Ecto neural progenitor cell (in vitro differentiated cells): ENCODE measurements at regions not wholly inside any gene's neighbourhood (a gene's known extent, or its start where the extent isn't known, plus 50 kb on each side); places are given as distances from the start of the nearest gene placed in this dataset.
"Not testable (repeated sequence)": the region's sequence is repeated elsewhere in the genome, so short reads cannot be mapped to it uniquely, and the experiment has no call there.

Experiments
- DNase-seq: peaks from one replicate; pipeline ENCODE4 v3.0.0-alpha.2; 2018; ENCODE audit warnings: low spot score

DNA sequence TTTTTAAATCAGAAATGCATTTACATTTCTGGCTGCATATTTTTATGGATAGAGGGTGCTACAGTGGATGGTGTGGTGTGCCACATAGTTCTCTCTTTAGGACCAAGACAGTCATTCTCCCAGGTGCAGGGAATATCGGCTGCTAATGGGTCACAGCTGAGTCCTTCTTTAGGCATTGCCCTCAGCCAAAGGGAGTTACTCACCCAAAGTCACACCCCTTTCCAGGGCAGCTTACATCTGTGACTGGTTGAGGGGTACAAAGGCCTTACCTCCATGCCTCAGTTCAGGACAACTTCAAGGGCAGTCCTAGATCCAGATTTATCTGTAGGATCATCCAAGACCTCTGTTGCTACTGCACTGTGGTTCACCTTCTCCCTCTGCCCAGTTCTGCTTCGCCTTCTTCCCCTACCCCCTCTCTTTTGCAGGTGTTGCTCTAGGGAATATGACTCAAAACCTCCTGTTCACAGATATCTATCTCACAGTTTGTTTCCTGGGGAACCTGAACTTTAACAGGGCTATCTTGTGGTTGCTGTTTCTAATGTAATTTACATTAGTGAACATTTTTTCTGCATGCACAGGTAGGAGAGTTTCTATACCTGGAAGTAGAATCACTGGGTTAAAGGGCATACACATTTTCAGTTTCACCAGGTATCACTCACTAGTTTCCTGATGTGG, 413.9 kb downstream of the RPS6KC1 start:
- no peak for DNase-seq

DNA sequence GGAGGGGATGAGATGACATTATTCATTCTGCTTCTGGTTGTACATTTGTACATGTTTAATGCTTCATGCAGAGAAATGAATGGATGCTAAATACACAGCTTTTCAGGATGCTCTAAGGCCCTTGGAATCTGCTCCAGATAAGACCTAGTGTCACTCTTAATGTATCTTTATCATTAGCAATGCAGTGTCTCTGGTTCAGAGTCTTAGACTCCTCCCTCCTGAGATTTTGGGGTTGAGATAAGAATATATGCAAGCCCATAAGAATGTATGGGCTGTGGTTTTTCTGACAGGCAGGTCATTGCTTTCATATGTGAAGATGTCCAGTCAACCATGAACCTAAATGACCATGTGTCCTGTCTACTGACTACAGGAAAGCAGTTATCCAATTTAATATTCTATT, 415.5 kb downstream of the RPS6KC1 start:
- no peak for DNase-seq

DNA sequence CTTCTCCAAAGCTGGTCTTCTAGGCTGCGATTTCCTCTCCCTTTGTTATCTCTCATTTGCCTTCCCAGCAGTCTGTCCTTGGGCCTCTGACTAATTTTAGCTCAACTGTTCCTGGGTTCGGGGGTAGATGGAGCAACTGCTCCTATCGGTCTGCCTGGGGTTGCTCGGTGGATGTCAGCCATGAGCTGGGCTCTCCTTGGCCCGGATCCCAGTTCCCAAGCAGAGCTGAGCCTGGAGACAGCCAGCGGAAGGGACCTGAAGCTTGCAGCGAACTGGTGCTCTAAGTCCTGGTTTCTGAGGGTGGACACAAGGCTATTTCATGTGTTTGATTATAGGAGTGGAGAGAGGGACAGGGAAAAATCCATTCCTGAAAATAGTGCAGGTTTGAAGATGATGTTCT, 423.0 kb downstream of the RPS6KC1 start:
- DNase-seq: no peak

DNA sequence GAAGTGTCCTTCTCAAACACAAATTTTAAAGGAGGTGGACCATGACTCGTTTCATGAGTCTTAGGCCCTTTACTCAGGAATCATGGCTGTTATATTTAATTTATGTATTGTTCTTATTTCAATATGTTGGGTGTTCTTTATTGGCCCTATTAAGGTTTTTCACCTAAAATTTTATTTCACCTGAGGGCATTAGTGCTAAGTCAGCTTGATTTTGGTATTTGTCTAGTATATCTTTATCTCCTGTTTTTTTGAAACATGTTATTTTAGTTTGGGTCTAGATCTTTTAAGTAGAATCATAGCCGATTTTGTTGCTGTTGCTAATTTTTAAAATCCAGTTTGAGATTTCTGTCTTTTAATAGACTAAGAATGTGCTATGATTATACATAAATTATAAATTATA, 430.4 kb downstream of the RPS6KC1 start:
- DNase-seq: no peak

DNA sequence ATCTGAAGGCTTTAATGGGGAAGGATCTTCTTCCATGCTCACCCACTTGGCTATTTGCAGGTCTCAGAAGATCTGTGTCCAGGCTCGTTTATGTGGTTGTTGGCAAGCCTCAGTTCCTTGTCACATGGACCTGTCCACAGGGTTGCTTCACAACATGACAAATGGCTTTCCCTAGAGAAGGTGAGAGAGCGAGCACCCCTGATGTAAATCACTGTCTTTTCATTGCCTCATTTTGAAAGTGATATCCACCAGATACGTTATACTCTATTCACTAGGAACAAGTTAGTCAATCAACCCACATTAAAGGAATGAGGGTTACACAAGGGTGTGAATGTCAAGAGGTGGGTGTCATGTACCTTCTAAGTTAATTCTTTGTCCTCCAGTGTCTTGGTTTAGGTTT, 433.3 kb downstream of the RPS6KC1 start:
- no peak for DNase-seq

DNA sequence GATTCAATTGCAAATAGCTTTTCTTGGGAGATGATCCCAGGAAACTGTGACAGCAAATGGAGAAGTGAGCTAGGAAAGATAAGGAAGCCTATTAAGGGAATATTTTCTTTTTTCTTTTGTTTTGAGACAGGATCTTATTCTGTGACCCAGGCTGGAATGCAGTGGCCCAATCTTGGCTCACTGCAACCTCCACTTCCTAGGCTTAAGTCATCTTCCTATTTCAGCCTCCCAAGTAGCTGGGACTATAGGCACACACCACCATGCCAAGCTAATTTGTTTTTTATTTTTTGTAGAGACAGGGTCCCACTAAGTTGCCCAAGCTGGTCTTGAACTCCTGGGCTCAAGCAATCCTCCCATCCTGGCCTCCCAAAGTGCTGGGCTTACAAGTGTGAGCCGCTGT, 433.7 kb downstream of the RPS6KC1 start:
- DNase-seq: no peak

DNA sequence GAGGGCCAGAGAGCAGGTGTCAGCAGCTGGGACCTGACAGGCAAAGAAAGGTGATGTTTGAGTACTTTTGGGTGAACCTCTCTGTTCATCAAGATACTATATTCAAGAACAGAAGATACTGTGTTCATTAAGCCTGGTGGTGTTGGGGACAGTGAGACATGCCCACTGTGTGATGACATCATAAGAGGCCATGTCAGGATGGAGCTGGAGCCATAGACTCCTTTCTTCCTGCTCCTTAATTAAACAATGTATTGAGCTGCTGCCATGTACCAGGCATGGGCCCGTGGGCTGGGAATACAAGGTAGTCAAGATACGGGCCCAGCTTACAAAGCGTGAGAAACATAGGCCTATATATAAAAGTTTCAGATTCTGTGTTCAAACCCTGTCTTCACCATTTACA, 435.4 kb downstream of the RPS6KC1 start:
- no peak for DNase-seq

DNA sequence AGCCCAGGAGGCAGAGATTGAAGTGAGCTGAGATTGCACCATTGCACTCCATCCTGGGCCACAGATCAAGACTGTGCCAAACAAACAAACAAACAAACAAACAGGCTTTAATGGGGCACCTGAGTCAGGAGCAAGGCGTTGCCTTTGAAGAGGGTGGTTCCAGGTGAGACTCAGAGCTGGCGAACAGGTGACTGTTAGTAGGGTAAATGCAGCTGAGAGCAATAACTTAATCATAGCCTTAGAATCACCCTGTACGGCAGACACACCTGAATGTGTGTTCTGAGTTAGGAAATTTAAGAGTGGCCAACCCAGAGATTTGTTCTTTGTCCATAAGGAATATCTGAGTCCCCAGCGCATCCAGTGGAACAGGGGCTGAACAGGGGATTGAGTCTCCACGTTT, 440.4 kb downstream of the RPS6KC1 start:
- DNase-seq: no peak

DNA sequence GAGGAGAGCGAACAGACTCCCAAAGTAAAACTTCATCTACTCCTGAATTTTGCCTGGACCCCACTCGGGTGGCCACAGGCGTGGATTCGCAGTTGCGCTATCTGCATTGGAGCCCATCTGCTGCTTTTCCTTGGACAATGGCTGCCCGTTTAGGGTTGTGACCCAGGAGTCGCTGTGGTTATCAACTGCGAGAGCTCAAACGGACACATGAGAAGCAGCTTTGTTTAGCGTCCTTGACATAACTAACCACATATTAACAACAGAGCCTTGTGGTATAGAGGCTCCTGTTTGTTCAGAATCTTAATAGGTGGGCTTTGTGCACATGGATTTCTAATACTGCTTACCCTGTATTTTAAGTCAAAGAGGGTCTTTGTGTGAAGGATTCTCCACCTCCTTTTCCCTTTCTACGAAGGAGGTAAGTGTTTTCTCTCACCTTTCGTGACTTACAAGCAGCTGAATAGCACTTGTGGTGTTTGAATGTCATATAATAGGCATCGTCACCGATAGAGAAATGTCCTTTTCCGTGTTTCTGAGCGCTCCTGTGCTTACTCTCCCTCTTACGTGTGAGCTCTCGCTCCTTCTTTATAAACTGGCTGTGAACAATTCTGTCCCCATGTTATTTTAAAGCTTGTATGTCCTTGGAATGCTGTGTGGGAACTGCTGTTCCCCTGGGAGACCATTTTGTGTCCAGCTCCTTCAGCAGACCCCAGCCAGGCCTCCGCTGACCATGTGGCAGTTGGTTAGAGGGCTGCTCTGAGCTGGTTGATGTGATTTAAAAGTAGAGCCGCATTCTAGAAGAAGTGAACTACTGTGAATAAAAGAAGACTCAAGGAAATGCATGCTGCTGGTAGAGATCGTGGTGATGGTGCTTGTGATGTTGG, 441.4 kb downstream of the RPS6KC1 start:
- no peak for DNase-seq

DNA sequence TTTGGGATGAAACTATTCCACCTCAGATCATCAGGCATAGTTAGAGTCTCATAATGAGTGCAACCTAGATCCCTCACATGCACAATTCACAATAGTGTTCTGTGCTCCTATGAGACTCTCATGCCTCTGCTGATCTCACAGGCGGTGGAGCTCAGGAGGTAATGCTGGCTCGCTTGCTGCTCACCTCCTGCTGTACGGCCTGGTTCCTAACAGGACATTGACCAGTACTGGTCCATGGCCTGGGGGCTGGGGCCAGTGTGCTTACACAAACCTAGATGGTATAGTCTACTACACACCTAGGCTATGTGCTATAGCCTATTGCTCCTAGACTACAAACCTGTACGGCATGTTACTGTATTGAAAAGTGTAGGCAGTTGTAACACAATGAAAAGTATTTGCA, 448.4 kb downstream of the RPS6KC1 start:
- no peak for DNase-seq

DNA sequence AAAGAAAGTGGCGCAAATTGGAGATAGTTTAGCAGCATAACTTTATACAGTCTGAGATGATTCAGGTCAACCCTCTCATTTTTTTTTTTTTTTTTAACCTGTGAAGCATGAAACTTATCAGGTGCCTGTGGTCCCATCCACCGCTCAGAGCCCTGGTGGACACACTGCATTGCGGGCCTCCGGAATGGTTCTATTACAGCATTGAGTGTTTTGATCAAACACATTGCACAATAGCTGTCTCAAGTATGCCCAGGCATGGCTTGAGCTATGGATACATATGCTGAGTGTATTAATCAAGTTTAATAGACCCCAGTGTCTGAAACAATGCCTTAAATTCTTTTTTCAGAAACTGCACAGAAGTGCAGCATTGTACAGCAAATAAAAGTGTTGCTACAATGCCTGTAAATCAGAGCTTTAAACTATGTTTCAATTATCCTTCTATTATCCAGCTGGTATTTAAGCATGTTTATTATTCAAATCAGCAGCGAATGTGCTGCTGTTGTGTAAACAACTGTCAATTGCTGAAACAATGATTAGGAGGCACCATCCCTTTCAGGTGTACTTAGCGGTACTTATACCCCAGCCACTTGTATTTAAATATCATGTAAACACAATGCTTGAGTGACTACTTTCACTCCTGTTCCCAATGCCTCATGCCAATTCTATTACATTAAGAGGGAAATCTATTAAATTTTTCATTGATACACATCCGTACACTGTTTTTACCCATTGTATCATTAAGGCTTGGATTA, 456.6 kb downstream of the RPS6KC1 start:
- DNase-seq: no peak

DNA sequence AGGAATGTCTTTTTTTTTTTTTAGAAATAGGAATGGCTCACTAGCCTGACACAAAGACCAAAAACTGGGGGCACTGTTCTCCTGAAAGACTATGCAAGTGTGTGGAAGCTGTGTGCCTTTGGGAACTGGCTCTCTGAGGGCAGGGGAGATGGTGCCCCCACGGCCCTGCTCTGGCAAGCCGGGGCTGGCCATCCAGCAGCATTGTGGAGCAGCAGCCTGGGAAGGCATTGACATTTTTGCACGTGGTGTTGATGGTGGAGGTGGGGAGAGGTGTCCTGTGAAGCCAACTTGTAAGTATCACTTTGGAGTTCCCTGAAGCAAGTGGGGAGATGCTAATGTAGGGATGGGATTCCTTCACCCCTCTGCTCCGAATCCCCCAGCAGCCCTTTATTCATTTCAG, 460.1 kb downstream of the RPS6KC1 start:
- DNase-seq: no peak

DNA sequence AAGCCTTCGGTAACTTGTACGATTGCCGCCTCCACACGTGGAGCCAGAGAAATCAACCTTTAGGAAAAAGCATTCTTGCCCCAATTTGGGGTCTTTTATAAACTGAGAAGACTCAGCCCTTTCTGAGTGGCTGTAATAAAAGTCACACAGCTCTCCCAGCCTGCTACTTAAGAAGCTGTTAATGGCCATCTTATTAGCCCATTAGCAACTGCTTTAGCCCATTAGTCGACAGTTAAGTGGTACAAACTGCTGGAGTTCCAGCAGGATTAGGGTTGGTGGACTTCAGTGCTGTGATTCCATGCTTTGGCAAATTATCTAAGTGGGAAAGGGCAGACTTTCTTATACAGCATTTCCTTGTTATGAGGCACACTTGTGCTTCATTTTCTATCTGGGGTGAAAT, 461.3 kb downstream of the RPS6KC1 start:
- no peak for DNase-seq

DNA sequence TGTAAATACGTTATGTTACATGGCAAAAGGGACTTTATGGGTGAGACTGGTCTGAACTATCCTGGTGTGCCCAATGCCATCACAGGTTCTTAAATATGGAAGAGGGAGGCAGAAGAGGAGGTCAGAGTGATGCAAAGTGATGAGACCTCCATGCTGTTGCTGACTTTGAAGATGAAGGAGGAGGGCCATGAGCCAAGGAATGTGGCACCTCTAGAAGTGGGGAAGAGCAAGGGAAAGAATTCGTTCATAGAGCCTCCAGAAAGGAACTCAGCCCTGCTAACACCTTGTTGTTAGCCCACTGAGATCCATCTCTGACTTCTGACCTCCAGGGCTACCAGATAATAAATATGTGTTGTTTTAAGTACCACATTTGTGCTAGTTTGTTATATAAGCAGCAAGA, 462.0 kb downstream of the RPS6KC1 start:
- DNase-seq: no peak

DNA sequence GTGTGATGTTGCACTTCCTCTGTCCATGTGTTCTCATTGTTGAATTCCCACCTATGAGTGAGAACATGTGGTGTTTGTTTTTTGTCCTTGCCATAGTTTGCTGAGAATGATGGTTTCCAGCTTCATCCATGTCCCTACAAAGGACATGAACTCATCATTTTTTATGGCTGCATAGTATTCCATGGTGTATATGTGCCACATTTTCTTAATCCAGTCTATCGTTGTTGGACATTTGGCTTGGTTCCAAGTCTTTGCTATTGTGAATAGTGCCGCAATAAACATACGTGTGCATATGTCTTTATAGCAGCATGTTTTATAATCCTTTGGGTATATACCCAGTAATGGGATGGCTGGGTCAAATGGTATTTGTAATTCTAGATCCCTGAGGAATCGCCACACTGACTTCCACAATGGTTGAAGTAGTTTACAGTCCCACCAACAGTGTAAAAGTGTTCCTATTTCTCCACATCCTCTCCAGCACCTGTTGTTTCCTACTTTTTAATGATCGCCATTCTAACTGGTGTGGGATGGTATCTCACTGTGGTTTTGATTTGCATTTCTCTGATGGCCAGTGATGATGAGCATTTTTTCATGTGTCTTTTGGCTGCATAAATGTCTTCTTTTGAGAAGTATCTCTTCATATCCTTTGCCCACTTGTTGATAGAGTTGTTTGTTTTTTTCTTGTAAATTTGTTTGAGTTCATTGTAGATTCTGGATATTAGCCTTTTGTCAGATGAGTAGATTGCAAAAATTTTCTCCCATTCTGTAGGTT, 463.6 kb downstream of the RPS6KC1 start:
- not testable (repeated sequence) for DNase-seq

DNA sequence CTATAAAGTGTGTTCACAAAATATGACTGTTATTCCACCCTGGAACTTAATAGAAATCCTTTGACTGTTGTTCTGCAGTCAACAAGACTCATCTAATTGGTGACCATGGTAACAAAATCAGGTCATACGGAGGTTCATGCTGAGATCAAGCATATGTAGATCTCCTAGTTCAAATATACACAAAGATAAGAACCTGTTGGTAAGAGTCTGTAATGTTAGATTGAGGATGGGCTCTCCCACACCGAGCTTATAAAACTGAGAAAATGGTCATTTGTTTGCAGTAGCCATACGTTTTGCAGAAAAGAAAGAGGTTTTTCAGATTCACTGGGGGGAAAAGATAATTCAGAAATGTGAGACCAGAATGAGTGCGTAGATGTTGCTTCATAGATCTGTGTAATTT, 468.1 kb downstream of the RPS6KC1 start:
- no peak for DNase-seq

DNA sequence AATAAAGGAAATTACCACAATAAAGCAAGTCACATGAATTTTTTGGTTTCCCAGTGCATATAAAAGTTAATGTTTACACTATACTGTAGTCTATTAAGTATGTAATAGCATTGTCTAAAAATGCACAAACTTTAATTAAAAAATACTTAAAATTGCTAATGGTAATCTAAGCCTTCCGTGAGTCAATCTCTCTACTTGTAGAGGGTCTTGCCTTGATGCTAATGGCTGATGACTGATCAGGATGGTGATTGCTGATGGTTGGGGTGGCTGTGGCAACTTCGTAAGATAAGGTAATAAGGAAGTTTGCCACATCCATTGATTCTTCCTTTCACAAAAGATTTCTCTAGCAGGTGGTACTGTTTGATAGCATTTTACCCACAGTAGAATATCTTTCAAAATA, 466.6 kb upstream of the PROX1 start:
- DNase-seq: no peak

DNA sequence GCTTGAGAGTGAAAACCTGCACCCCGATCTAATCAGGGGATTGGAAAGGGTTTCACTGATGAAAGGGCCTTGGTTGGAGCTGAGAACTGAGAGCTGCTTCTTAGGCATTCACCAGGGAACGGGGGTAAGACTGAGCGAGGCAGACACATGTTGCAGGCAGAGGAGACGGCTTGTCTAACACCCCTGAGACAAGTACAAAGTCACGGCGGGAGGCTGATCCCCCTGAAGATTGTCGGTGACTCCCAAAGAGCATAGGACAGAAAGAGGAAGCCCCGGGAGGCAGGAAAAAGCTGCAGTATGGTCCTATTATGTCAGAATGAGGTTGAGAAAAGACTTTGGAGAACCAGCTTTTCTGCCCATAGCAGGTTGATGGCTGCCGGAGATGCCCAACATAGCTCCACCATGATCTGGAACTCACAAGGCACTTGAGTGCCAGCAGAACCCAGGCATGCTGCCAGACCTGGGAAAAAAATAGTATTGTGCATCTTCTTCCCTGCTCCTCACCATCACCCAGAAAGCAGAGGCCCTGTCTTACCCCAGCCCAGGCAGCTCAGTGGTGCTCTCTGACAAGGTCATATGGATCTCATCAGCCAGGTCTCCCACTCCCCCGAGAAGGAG, 463.9 kb upstream of the PROX1 start:
- no peak for DNase-seq

DNA sequence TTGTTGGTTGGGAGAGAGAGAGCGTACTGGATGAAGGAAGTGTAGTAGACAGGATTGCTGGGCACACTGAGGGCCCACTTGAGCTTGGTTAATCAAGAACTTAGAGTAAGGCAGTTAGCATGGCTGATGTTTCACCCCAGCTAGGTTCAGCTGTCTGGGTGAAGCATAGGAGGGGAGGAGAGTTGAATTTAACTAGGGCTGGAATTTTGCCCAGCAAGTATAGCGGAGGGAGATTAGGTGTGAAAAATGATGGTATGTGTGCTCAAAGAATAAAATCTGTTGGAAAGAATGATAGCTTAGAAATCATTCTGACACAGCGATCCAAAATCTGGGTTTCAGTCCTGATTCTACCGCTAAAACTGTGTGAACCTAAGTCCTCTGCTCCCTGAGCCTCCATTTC, 461.5 kb upstream of the PROX1 start:
- no peak for DNase-seq

DNA sequence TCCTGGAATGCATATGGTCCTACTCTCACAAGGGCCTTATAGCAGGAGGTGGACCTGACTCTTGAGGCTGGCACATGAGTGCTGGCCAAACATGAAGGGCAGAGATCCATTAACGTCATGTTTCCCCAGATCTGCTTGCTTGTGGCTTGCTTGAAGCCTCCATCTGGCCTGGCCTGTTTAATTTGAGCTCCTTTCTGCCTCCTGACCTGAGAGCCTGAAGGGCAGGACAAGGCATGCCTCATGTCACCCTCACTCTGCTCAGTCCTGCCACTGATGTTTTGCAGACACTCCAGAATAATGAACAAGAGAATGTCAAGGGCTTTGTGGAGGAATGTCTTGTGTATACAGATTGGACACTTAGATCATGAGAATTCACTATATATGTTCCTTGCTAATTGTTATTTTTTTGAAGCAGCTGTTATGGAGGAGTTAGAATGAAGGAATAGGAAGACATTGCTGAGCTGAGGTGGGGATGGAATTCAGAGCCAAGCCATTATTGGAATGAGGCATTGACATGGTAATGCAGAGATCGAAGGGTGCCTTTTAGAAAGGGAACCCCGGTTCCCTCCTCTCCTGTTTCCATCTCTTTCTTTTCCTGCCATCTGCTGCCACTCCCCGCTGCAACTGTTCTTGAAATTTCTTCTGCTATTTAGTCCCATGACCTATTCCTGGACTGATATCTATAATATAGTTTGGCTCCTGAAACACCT, 457.0 kb upstream of the PROX1 start:
- no peak for DNase-seq
